HG02571 (cell line): ENCODE measurements at regions not wholly inside any gene's neighbourhood (a gene's known extent, or its start where the extent isn't known, plus 50 kb on each side); places are given as distances from the start of the nearest gene placed in this dataset.

ENCODE experiments used
- ATAC-seq: cut with Tn5 transposase; IDR thresholded peaks from one replicate; pipeline ENCODE4 v1.9.1; 2021; ENCODE audit warnings: mild to moderate bottlenecking, moderate library complexity; ENCODE audit not compliant: unreplicated experiment

- ATAC-seq: no peak
These were observed 90.0 kb upstream of the CDKN3 start for GRCh38 chr14:54306806-54307205.

- no peak for ATAC-seq
These were observed 87.2 kb upstream of the CDKN3 start for GRCh38 chr14:54309615-54310014.

- ATAC-seq: no peak
These were observed 86.5 kb upstream of the CDKN3 start for GRCh38 chr14:54310151-54310850.

GRCh38 chr14:54310851-54311228 is 86.0 kb upstream of the CDKN3 start:
- ATAC-seq: no peak

GRCh38 chr14:54312166-54312801 is 84.5 kb upstream of the CDKN3 start:
- no peak for ATAC-seq

GRCh38 chr14:54314365-54315104 is 82.3 kb upstream of the CDKN3 start:
- no peak for ATAC-seq

GRCh38 chr14:54316652-54317051 is 80.2 kb upstream of the CDKN3 start:
- no peak for ATAC-seq

GRCh38 chr14:54317391-54317790 is 79.4 kb upstream of the CDKN3 start:
- ATAC-seq: no peak

- no peak for ATAC-seq
These were observed 74.6 kb upstream of the CDKN3 start for GRCh38 chr14:54322246-54322645.

- no peak for ATAC-seq
These were observed 74.0 kb upstream of the CDKN3 start for GRCh38 chr14:54322701-54323337.

- ATAC-seq: no peak
These were observed 71.0 kb upstream of the CDKN3 start for GRCh38 chr14:54325766-54326165.

- ATAC-seq: no peak
These were observed 67.6 kb upstream of the CDKN3 start for GRCh38 chr14:54329082-54329695.

- no peak for ATAC-seq
These were observed 65.9 kb upstream of the CDKN3 start for GRCh38 chr14:54330876-54331275.

- no peak for ATAC-seq
These were observed 65.3 kb upstream of the CDKN3 start for GRCh38 chr14:54331516-54331915.

GRCh38 chr14:54332490-54332889 is 64.3 kb upstream of the CDKN3 start:
- no peak for ATAC-seq

GRCh38 chr14:54333511-54333910 is 63.3 kb upstream of the CDKN3 start:
- ATAC-seq: no peak

- ATAC-seq: no peak
These were observed 61.1 kb upstream of the CDKN3 start for GRCh38 chr14:54335569-54336155.

GRCh38 chr14:54337314-54337713 is 59.5 kb upstream of the CDKN3 start:
- no peak for ATAC-seq

- no peak for ATAC-seq
These were observed 58.0 kb upstream of the CDKN3 start for GRCh38 chr14:54338696-54339317.

GRCh38 chr14:54339771-54340170 is 57.0 kb upstream of the CDKN3 start:
- no peak for ATAC-seq
